Mesendoderm (in vitro differentiated cells): ENCODE measurements at regions not wholly inside any gene's neighbourhood (a gene's known extent, or its start where the extent isn't known, plus 50 kb on each side); places are given as distances from the start of the nearest gene placed in this dataset.

ENCODE experiments used
- DNase-seq: peaks from one replicate; pipeline ENCODE4 v3.0.0; 2013
- H2AK5ac ChIP-seq: 2 replicates; pipeline ENCODE4 v1.6.1; 2013; ENCODE audit warnings: low read length, inconsistent platforms
- H2BK120ac ChIP-seq: 2 replicates; pipeline ENCODE4 v1.6.1; 2013; ENCODE audit warnings: low read depth, mild to moderate bottlenecking, low read length, moderate library complexity, mixed read lengths
- H2BK15ac ChIP-seq: replicated peaks from 2 replicates; pipeline ENCODE4 v1.6.1; 2013; ENCODE audit warnings: low read depth, mild to moderate bottlenecking, moderate library complexity
- H2BK5ac ChIP-seq: 2 replicates; pipeline ENCODE4 v1.6.1; 2013; ENCODE audit warnings: low read length, inconsistent platforms
- H3K18ac ChIP-seq: 2 replicates; pipeline ENCODE4 v1.6.1; 2013; ENCODE audit warnings: mild to moderate bottlenecking, low read length, mixed read lengths
- H3K23ac ChIP-seq: one replicate; pipeline ENCODE4 v1.6.1; 2013; ENCODE audit warnings: low read length
- H3K27ac ChIP-seq: 2 replicates; pipeline ENCODE4 v1.5.1; 2013; ENCODE audit warnings: low read depth, mild to moderate bottlenecking, inconsistent platforms, low read length, moderate library complexity
- H3K27me3 ChIP-seq: 2 replicates; pipeline ENCODE4 v1.6.1; 2013; ENCODE audit warnings: low read length, control low read depth, mild to moderate bottlenecking, inconsistent platforms; ENCODE audit not compliant: insufficient read depth, poor library complexity
- H3K36me3 ChIP-seq: 2 replicates; pipeline ENCODE4 v1.6.1; 2013; ENCODE audit warnings: low read length, inconsistent platforms; ENCODE audit not compliant: control insufficient read depth, insufficient read depth
- H3K4ac ChIP-seq: one replicate; pipeline ENCODE4 v1.6.1; 2013; ENCODE audit warnings: low read depth, mild to moderate bottlenecking, low read length, moderate library complexity
- H3K4me1 ChIP-seq: 2 replicates; pipeline ENCODE4 v1.6.1; 2013; ENCODE audit warnings: low read depth, low read length, inconsistent platforms; ENCODE audit not compliant: control insufficient read depth
- H3K4me2 ChIP-seq: 2 replicates; pipeline ENCODE4 v1.6.1; 2013; ENCODE audit warnings: low read length
- H3K4me3 ChIP-seq: 2 replicates; pipeline ENCODE4 v1.5.1; 2013; ENCODE audit warnings: mild to moderate bottlenecking, low read length
- H3K56ac ChIP-seq: one replicate; pipeline ENCODE4 v1.6.1; 2013; ENCODE audit warnings: low read length
- H3K79me1 ChIP-seq: 2 replicates; pipeline ENCODE4 v1.6.1; 2013; ENCODE audit warnings: low read length, inconsistent platforms
- H3K79me2 ChIP-seq: 2 replicates; pipeline ENCODE4 v1.6.1; 2013; ENCODE audit warnings: mild to moderate bottlenecking, low read length; ENCODE audit not compliant: control insufficient read depth, insufficient read depth
- H3K9ac ChIP-seq: 2 replicates; pipeline ENCODE4 v1.6.1; 2013; ENCODE audit warnings: low read length, inconsistent platforms
- H4K5ac ChIP-seq: one replicate; pipeline ENCODE4 v1.6.1; 2013; ENCODE audit warnings: low read length
- H4K8ac ChIP-seq: one replicate; pipeline ENCODE4 v1.6.1; 2013; ENCODE audit warnings: low read depth, mild to moderate bottlenecking, control low read depth, low read length, moderate library complexity
- WGBS: extraction: QIAGEN DNeasy Blood & Tissue Kit; methylation state at CpG from one replicate; pipeline ENCODE4 v1.1.7; 2013; ENCODE audit warnings: low lambda C conversion rate, missing lambda C conversion rate; ENCODE audit not compliant: insufficient coverage; ENCODE audit errors: extremely low coverage; 5-methylcytosine and 5-hydroxymethylcytosine counted together

- no peak overlapping the region for H3K9ac ChIP-seq
- no peak overlapping the region for H4K8ac ChIP-seq
- no peak overlapping the region for H3K56ac ChIP-seq
- H3K4me3 ChIP-seq, result no peak overlapping the region
- H3K27me3 ChIP-seq, result no peaks in the 10 kb centered on the region
- H3K36me3 ChIP-seq, result no peaks in the 10 kb centered on the region
- no peak overlapping the region for H3K4ac ChIP-seq
- no peak overlapping the region for H2AK5ac ChIP-seq
- no peak overlapping the region for H2BK120ac ChIP-seq
- no peak overlapping the region for H2BK15ac ChIP-seq
- H3K79me2 ChIP-seq, result no peaks in the 10 kb centered on the region
- H3K18ac ChIP-seq, result no peak overlapping the region
- no peaks in the 10 kb centered on the region for H3K4me1 ChIP-seq
- WGBS, result no CpG with 5 or more reads among the region's 6 CpGs
- no peak overlapping the region for H3K4me2 ChIP-seq
- no peak overlapping the region for H2BK5ac ChIP-seq
- no peak overlapping the region for H3K23ac ChIP-seq
- H3K79me1 ChIP-seq, result no peaks in the 10 kb centered on the region
- no peak overlapping the region for H3K27ac ChIP-seq
- no peak overlapping the region for H4K5ac ChIP-seq
- DNase-seq, result no peak
Observed at GRCh38 chr11:11045156-11045930, 187.5 kb upstream of the ZBED5 start.

- Histone ChIP-seq H3K27ac (no peak overlapping the region), H3K18ac (no peak overlapping the region), H3K4me1 (no peaks in the 10 kb centered on the region), H4K5ac (no peak overlapping the region), H3K4ac (no peak overlapping the region), H3K9ac (no peak overlapping the region), H3K36me3 (no peaks in the 10 kb centered on the region), H2AK5ac (no peak overlapping the region), H3K27me3 (no peaks in the 10 kb centered on the region), H3K79me1 (no peaks in the 10 kb centered on the region), H3K79me2 (no peaks in the 10 kb centered on the region), H3K23ac (no peak overlapping the region), H4K8ac (no peak overlapping the region), H3K4me3 (no peak overlapping the region), H2BK5ac (no peak overlapping the region), H2BK120ac (no peak overlapping the region), H2BK15ac (no peak overlapping the region), H3K4me2 (no peak overlapping the region), H3K56ac (no peak overlapping the region)
- WGBS, result no CpG with 5 or more reads among the region's 9 CpGs
- DNase-seq, result no peak
Observed at GRCh38 chr11:11044137-11044855, 186.4 kb upstream of the ZBED5 start.

GRCh38 chr11:11043721-11044120 lies 185.9 kb upstream of the ZBED5 start:
- no peak overlapping the region for H2BK120ac ChIP-seq
- DNase-seq, result no peak
- H3K4me1 ChIP-seq, result no peaks in the 10 kb centered on the region
- no peak overlapping the region for H3K9ac ChIP-seq
- H3K27me3 ChIP-seq, result no peaks in the 10 kb centered on the region
- H2BK15ac ChIP-seq, result no peak overlapping the region
- H3K79me1 ChIP-seq, result no peaks in the 10 kb centered on the region
- no CpG with 5 or more reads among the region's 3 CpGs for WGBS
- no peak overlapping the region for H3K4me2 ChIP-seq
- H3K36me3 ChIP-seq, result no peaks in the 10 kb centered on the region
- H2AK5ac ChIP-seq, result no peak overlapping the region
- no peak overlapping the region for H2BK5ac ChIP-seq
- no peak overlapping the region for H4K8ac ChIP-seq
- H4K5ac ChIP-seq, result no peak overlapping the region
- H3K79me2 ChIP-seq, result no peaks in the 10 kb centered on the region
- H3K4me3 ChIP-seq, result no peak overlapping the region
- no peak overlapping the region for H3K23ac ChIP-seq
- no peak overlapping the region for H3K4ac ChIP-seq
- H3K18ac ChIP-seq, result no peak overlapping the region
- H3K27ac ChIP-seq, result no peak overlapping the region
- H3K56ac ChIP-seq, result no peak overlapping the region

- no peak overlapping the region for H3K18ac ChIP-seq
- H3K4me3 ChIP-seq, result no peak overlapping the region
- no peak overlapping the region for H2BK15ac ChIP-seq
- H3K56ac ChIP-seq, result no peak overlapping the region
- no peak overlapping the region for H3K4ac ChIP-seq
- H4K5ac ChIP-seq, result no peak overlapping the region
- H4K8ac ChIP-seq, result no peak overlapping the region
- no peak overlapping the region for H2BK5ac ChIP-seq
- no peaks in the 10 kb centered on the region for H3K27me3 ChIP-seq
- no peak overlapping the region for H3K27ac ChIP-seq
- WGBS, result no CpG with 5 or more reads among the region's 5 CpGs
- H3K36me3 ChIP-seq, result no peaks in the 10 kb centered on the region
- H3K23ac ChIP-seq, result no peak overlapping the region
- H3K79me1 ChIP-seq, result no peaks in the 10 kb centered on the region
- no peak overlapping the region for H3K4me2 ChIP-seq
- DNase-seq, result no peak
- no peak overlapping the region for H2AK5ac ChIP-seq
- H3K9ac ChIP-seq, result no peak overlapping the region
- H3K79me2 ChIP-seq, result no peaks in the 10 kb centered on the region
- no peak overlapping the region for H2BK120ac ChIP-seq
- H3K4me1 ChIP-seq, result no peaks in the 10 kb centered on the region
Observed at GRCh38 chr11:11039208-11039965, 181.5 kb upstream of the ZBED5 start.

- no peak overlapping the region for H4K5ac ChIP-seq
- WGBS, result no CpG with 5 or more reads among the region's 3 CpGs
- no peak for DNase-seq
Observed at GRCh38 chr11:11038782-11039181, 180.9 kb upstream of the ZBED5 start.

More at GRCh38 chr11:11038782-11039181, 180.9 kb upstream of the ZBED5 start:
- Histone ChIP-seq H3K79me1 (no peaks in the 10 kb centered on the region), H3K18ac (no peak overlapping the region), H2BK15ac (no peak overlapping the region), H4K8ac (no peak overlapping the region), H3K23ac (no peak overlapping the region), H3K79me2 (no peaks in the 10 kb centered on the region), H3K9ac (no peak overlapping the region), H2BK5ac (no peak overlapping the region), H3K4me1 (no peaks in the 10 kb centered on the region), H3K4ac (no peak overlapping the region), H3K27me3 (no peaks in the 10 kb centered on the region), H3K4me3 (no peak overlapping the region), H3K36me3 (no peaks in the 10 kb centered on the region), H2BK120ac (no peak overlapping the region), H3K27ac (no peak overlapping the region), H3K4me2 (no peak overlapping the region), H2AK5ac (no peak overlapping the region), H3K56ac (no peak overlapping the region)
